ENCODE measurements at regions not wholly inside any gene's neighbourhood (a gene's known extent, or its start where the extent isn't known, plus 50 kb on each side); places are given as distances from the start of the nearest gene placed in this dataset.

DNA sequence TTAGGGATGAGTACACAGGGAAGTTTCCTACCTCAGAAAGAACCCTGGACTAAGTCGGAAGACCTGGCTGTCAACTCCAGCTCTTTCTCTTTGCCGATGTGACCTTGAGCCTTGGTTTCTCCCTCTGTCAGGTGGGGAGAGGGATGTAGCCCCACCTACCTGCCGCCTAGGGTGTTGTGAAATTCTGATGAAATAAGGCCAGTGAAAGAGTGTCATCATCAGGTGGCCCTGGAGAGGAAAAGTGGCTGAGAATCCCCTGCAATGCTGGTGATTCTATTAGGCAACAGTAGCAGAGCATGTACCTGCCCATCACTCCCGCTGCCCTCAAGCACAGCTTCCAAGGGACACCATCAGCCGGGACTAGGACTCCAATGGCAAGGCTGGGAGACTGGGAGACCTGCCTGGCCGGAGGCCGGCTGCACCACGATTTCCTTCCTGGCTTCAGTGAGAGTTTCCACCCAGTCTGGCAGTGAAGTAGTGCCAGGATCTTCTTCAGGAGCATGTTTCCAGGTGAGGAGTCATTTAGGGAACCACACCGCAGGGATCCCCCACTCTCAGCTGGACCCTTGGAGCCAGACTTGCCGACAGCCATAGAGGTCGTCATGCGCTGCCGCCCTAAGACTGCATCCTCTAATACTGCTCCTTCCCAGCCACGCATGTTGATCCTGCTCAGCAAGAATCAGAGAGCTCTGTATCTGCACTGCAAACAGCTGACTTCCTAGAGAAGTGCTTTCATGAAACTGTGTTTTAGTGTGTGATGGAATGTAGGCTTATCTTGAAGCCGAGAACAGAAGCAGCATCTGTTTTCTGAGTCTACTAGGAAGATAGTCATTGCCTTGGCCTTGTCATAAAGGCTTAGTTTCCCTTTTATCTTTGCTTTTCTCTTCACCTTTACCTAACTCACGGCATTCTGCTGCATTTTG lies 88.0 kb upstream of the F3 start:
- Histone ChIP-seq H3K4me3 (ENCODE audit: low read depth in 2 of 2, low read length in 2 of 2) (no peak overlapping the region), H3K9me3 (ENCODE audit: control insufficient read depth, insufficient read depth, low read depth, low read length) (no peaks in the 10 kb centered on the region), H3K27me3 (ENCODE audit: control insufficient read depth, insufficient read depth, low read length) (no peaks in the 10 kb centered on the region), H3K36me3 (ENCODE audit: control insufficient read depth, insufficient read depth, low read length) (no peaks in the 10 kb centered on the region), H3K27ac (ENCODE audit: low read length) (no peak overlapping the region), H3K4me1 (ENCODE audit: control insufficient read depth, insufficient read depth, low read length) (no peaks in the 10 kb centered on the region)
- ATAC-seq (no peak), DNase-seq (ENCODE audit: low read depth, low spot score) (no peak)
- in situ Hi-C loops (cut with HindIII; ENCODE audit: low pct_unique_long_range_greater_than_20kb, low sequenced_read_pairs) = no loop called here
- no TSS peak for BruUV-seq (replicated peaks)
- TF ChIP-seq, protein P1, sequence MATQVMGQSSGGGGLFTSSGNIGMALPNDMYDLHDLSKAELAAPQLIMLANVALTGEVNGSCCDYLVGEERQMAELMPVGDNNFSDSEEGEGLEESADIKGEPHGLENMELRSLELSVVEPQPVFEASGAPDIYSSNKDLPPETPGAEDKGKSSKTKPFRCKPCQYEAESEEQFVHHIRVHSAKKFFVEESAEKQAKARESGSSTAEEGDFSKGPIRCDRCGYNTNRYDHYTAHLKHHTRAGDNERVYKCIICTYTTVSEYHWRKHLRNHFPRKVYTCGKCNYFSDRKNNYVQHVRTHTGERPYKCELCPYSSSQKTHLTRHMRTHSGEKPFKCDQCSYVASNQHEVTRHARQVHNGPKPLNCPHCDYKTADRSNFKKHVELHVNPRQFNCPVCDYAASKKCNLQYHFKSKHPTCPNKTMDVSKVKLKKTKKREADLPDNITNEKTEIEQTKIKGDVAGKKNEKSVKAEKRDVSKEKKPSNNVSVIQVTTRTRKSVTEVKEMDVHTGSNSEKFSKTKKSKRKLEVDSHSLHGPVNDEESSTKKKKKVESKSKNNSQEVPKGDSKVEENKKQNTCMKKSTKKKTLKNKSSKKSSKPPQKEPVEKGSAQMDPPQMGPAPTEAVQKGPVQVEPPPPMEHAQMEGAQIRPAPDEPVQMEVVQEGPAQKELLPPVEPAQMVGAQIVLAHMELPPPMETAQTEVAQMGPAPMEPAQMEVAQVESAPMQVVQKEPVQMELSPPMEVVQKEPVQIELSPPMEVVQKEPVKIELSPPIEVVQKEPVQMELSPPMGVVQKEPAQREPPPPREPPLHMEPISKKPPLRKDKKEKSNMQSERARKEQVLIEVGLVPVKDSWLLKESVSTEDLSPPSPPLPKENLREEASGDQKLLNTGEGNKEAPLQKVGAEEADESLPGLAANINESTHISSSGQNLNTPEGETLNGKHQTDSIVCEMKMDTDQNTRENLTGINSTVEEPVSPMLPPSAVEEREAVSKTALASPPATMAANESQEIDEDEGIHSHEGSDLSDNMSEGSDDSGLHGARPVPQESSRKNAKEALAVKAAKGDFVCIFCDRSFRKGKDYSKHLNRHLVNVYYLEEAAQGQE (IDR thresholded peaks at IDR 0.05; ENCODE audit: insufficient read depth in 1 of 2, low read depth in 2 of 2, low read length in 1 of 2) = no peak
- TF ChIP-seq, protein P2, sequence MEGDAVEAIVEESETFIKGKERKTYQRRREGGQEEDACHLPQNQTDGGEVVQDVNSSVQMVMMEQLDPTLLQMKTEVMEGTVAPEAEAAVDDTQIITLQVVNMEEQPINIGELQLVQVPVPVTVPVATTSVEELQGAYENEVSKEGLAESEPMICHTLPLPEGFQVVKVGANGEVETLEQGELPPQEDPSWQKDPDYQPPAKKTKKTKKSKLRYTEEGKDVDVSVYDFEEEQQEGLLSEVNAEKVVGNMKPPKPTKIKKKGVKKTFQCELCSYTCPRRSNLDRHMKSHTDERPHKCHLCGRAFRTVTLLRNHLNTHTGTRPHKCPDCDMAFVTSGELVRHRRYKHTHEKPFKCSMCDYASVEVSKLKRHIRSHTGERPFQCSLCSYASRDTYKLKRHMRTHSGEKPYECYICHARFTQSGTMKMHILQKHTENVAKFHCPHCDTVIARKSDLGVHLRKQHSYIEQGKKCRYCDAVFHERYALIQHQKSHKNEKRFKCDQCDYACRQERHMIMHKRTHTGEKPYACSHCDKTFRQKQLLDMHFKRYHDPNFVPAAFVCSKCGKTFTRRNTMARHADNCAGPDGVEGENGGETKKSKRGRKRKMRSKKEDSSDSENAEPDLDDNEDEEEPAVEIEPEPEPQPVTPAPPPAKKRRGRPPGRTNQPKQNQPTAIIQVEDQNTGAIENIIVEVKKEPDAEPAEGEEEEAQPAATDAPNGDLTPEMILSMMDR (IDR thresholded peaks at IDR 0.05) = no peak
- TF ChIP-seq POLR2AphosphoS5 (IDR thresholded peaks at IDR 0.05; ENCODE audit: low read depth, low read length) (no peak), TCF7L2 (IDR thresholded peaks at IDR 0.05; ENCODE audit: low read depth, low read length) (no peak), SIN3A (IDR thresholded peaks at IDR 0.05; ENCODE audit: borderline replicate concordance, insufficient read depth, low read depth, low read length) (no peak)
- CTCF ChIA-PET = no interaction called here
- POLR2A ChIA-PET = no interaction called here
- intact Hi-C loops (cut with micrococcal nuclease; ENCODE audit: unreplicated experiment) = no loop called here

DNA sequence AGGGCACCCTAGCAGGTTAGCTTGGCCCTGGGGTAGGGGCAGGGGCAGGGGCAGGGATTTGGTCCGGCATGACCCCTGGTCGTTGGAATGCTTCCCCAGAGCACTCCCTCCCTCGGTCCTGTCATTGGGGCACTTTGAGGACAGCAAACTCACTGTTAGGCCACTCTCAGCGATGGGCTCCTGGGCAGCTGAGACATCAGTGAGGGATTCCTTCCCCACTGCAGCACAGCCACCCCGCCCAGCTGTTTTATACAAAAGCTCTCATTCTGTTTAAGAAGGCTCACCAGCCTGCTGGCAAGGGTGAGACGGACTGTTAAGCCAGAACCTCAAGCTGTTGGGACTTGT lies 86.9 kb upstream of the F3 start:
- no peak for ATAC-seq
- POLR2A ChIA-PET = no interaction called here
- BruUV-seq (replicated peaks) = no TSS peak
- CTCF ChIA-PET = interaction anchor here (0.7 kb wide), 1 partner anchor 13 kb away, joined by 3 read pairs; no protein-coding TSS in a partner anchor
- Histone ChIP-seq H3K4me1 (ENCODE audit: control insufficient read depth, insufficient read depth, low read length) (no peaks in the 10 kb centered on the region), H3K27ac (ENCODE audit: low read length) (no peak overlapping the region), H3K4me3 (ENCODE audit: low read depth in 2 of 2, low read length in 2 of 2) (no peak overlapping the region), H3K36me3 (ENCODE audit: control insufficient read depth, insufficient read depth, low read length) (no peaks in the 10 kb centered on the region), H3K27me3 (ENCODE audit: control insufficient read depth, insufficient read depth, low read length) (no peaks in the 10 kb centered on the region), H3K9me3 (ENCODE audit: control insufficient read depth, insufficient read depth, low read depth, low read length) (no peaks in the 10 kb centered on the region)
- intact Hi-C loops (cut with micrococcal nuclease; ENCODE audit: unreplicated experiment) = no loop called here
- in situ Hi-C loops (cut with HindIII; ENCODE audit: low pct_unique_long_range_greater_than_20kb, low sequenced_read_pairs) = no loop called here
- DNase-seq (ENCODE audit: low read depth, low spot score) = no peak
- TF ChIP-seq, protein P2 (IDR thresholded peaks at IDR 0.05) = no peak
- TF ChIP-seq, protein P1 (IDR thresholded peaks at IDR 0.05; ENCODE audit: insufficient read depth in 1 of 2, low read depth in 2 of 2, low read length in 1 of 2) = no peak
- TF ChIP-seq SIN3A (IDR thresholded peaks at IDR 0.05; ENCODE audit: borderline replicate concordance, insufficient read depth, low read depth, low read length) (no peak), POLR2AphosphoS5 (IDR thresholded peaks at IDR 0.05; ENCODE audit: low read depth, low read length) (no peak), TCF7L2 (IDR thresholded peaks at IDR 0.05; ENCODE audit: low read depth, low read length) (no peak)
